ENCODE measurements at regions not wholly inside any gene's neighbourhood (a gene's known extent, or its start where the extent isn't known, plus 50 kb on each side); places are given as distances from the start of the nearest gene placed in this dataset.

GRCh38 chr21:35450830-35451229, 401.7 kb upstream of the RUNX1 start:
- Mint-ChIP-seq H3K4me3 (no peak overlapping the region), H3K27me3 (peaks cover 10 to 48% of the 10 kb centered on the region in 2 donors), H3K4me1 (no peaks in the 10 kb centered on the region), H3K27ac (no peak overlapping the region), H3K36me3 (peaks cover 0 to 5% (median 0%) of the 10 kb centered on the region in 3 donors), H3K9me3 (peaks cover 0 to 8% (median 1%) of the 10 kb centered on the region in 5 donors)
- ChIA-PET POLR2A (no interaction called here), CTCF (no interaction called here)
- no peak overlapping the region for H3K27ac ChIP-seq (ENCODE audit: low read depth, low read length)
- H3K4me1 ChIP-seq (ENCODE audit: insufficient read depth, low read length) = no peaks in the 10 kb centered on the region
- no peaks in the 10 kb centered on the region for H3K9me3 ChIP-seq (ENCODE audit: low read length)
- no peak for DNase-seq
- no peaks in the 10 kb centered on the region for H3K36me3 ChIP-seq (ENCODE audit: insufficient read depth, low read length)
- no peak overlapping the region for H3K4me3 ChIP-seq (ENCODE audit: low read length)
- H3K27me3 ChIP-seq (ENCODE audit: insufficient read depth, low read length, poor library complexity, severe bottlenecking) = no peaks in the 10 kb centered on the region

DNA sequence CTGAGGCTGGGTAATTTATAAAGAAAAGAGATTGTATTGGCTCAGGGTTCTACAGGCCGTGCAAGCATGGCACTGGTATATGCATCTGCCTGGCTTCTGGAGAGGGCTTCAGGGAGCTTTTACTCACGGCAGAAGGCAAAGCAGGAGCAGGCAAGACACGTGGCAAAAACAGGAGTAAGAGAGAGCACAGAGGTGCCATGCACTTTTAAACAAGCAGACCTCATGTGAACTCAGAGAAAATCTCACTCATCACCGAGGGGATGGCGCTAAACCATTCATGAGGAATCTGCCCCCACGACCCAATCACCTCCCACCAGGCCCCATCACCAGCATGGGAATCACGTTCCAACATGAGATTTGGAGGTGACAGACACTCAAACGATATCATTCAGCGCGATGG, 400.7 kb upstream of the RUNX1 start:
- no peak overlapping the region for H3K4me3 ChIP-seq (ENCODE audit: low read length)
- ChIA-PET POLR2A (no interaction called here), CTCF (no interaction called here)
- Mint-ChIP-seq H3K9me3 (peaks cover 0 to 8% (median 1%) of the 10 kb centered on the region in 5 donors), H3K27ac (no peak overlapping the region), H3K27me3 (peaks cover 10 to 51% of the 10 kb centered on the region in 2 donors), H3K4me1 (no peaks in the 10 kb centered on the region), H3K4me3 (no peak overlapping the region), H3K36me3 (peaks cover 0 to 5% (median 0%) of the 10 kb centered on the region in 3 donors)
- no peak overlapping the region for H3K27ac ChIP-seq (ENCODE audit: low read depth, low read length)
- no peaks in the 10 kb centered on the region for H3K4me1 ChIP-seq (ENCODE audit: insufficient read depth, low read length)
- no peak for DNase-seq
- no peaks in the 10 kb centered on the region for H3K27me3 ChIP-seq (ENCODE audit: insufficient read depth, low read length, poor library complexity, severe bottlenecking)
- H3K36me3 ChIP-seq (ENCODE audit: insufficient read depth, low read length) = no peaks in the 10 kb centered on the region
- H3K9me3 ChIP-seq (ENCODE audit: low read length) = no peaks in the 10 kb centered on the region

DNA sequence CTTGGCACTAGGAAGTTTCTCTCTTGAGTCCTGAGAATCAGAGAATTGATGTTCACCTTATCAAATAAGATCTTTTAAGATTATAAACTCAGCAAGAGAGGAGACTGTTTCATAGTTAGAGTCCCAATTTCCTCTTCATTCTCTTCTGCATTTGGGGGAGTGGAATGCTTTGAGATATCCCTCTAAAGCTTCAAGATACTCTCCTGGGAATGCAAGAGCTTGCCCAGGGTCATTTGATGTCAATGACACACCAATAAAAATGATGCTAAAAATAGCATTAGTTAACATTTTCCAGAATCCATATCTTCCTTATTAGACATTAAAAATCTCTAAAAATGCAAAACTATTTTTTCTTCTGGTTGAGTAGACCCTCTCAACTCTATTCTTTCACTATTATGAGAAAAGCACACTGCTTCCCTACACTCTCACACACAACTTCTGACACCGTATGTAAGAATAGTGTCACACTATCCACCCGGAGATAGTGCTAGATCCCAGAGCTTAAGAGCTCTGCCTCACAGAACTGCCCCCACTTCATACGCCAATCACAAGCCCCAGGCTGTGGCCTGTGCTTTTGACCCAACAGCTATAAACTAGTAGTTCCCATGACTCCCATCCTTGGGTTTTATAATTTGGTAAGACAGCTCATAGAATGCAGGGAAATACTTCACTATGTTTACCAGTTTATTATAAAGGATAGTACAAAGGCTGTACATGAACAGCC, 399.9 kb upstream of the RUNX1 start:
- Mint-ChIP-seq H3K9me3 (peaks cover 0 to 8% (median 1%) of the 10 kb centered on the region in 5 donors), H3K27ac (no peak overlapping the region), H3K27me3 (peaks cover 11 to 59% of the 10 kb centered on the region in 2 donors), H3K4me1 (no peaks in the 10 kb centered on the region), H3K36me3 (peaks cover 0 to 5% (median 0%) of the 10 kb centered on the region in 3 donors), H3K4me3 (no peak overlapping the region)
- ChIA-PET CTCF (no interaction called here), POLR2A (no interaction called here)
- no peak for DNase-seq
- H3K9me3 ChIP-seq (ENCODE audit: low read length) = no peaks in the 10 kb centered on the region
- H3K4me1 ChIP-seq (ENCODE audit: insufficient read depth, low read length) = no peaks in the 10 kb centered on the region
- H3K36me3 ChIP-seq (ENCODE audit: insufficient read depth, low read length) = no peaks in the 10 kb centered on the region
- H3K27me3 ChIP-seq (ENCODE audit: insufficient read depth, low read length, poor library complexity, severe bottlenecking) = no peaks in the 10 kb centered on the region
- no peak overlapping the region for H3K4me3 ChIP-seq (ENCODE audit: low read length)
- no peak overlapping the region for H3K27ac ChIP-seq (ENCODE audit: low read depth, low read length)

GRCh38 chr21:35444391-35444790, 395.3 kb upstream of the RUNX1 start:
- H3K27ac Mint-ChIP-seq = no peak overlapping the region

GRCh38 chr21:35441868-35442582, 392.9 kb upstream of the RUNX1 start:
- Histone ChIP-seq H3K4me3 (ENCODE audit: low read length) (no peak overlapping the region), H3K4me1 (ENCODE audit: insufficient read depth, low read length) (peaks cover 21% of the 10 kb centered on the region), H3K27me3 (ENCODE audit: insufficient read depth, low read length, poor library complexity, severe bottlenecking) (no peaks in the 10 kb centered on the region), H3K36me3 (ENCODE audit: insufficient read depth, low read length) (no peaks in the 10 kb centered on the region), H3K27ac (ENCODE audit: low read depth, low read length) (no peak overlapping the region), H3K9me3 (ENCODE audit: low read length) (no peaks in the 10 kb centered on the region)
- ChIA-PET CTCF (no interaction called here), POLR2A (no interaction called here)
- H3K9me3 Mint-ChIP-seq = no peaks in the 10 kb centered on the region
- H3K36me3 Mint-ChIP-seq = no peaks in the 10 kb centered on the region
- H3K4me3 Mint-ChIP-seq = no peak overlapping the region
- H3K4me1 Mint-ChIP-seq = peaks cover 0 to 7% (median 2%) of the 10 kb centered on the region in 3 donors
- peak in 1 of 5 donors; percentile 9 for DNase-seq
- H3K27me3 Mint-ChIP-seq = peaks cover 7 to 60% of the 10 kb centered on the region in 2 donors
- no peak overlapping the region for H3K27ac Mint-ChIP-seq

More at GRCh38 chr21:35444391-35444790, 395.3 kb upstream of the RUNX1 start:
- Mint-ChIP-seq H3K4me1 (no peaks in the 10 kb centered on the region), H3K9me3 (no peaks in the 10 kb centered on the region), H3K4me3 (no peak overlapping the region), H3K36me3 (no peaks in the 10 kb centered on the region), H3K27me3 (peaks cover 1 to 52% of the 10 kb centered on the region in 2 donors)
- no peaks in the 10 kb centered on the region for H3K36me3 ChIP-seq (ENCODE audit: insufficient read depth, low read length)
- H3K27me3 ChIP-seq (ENCODE audit: insufficient read depth, low read length, poor library complexity, severe bottlenecking) = no peaks in the 10 kb centered on the region
- H3K4me3 ChIP-seq (ENCODE audit: low read length) = no peak overlapping the region
- H3K4me1 ChIP-seq (ENCODE audit: insufficient read depth, low read length) = peaks cover 7% of the 10 kb centered on the region
- ChIA-PET POLR2A (no interaction called here), CTCF (no interaction called here)
- H3K9me3 ChIP-seq (ENCODE audit: low read length) = no peaks in the 10 kb centered on the region
- no peak for DNase-seq
- H3K27ac ChIP-seq (ENCODE audit: low read depth, low read length) = no peak overlapping the region

DNA sequence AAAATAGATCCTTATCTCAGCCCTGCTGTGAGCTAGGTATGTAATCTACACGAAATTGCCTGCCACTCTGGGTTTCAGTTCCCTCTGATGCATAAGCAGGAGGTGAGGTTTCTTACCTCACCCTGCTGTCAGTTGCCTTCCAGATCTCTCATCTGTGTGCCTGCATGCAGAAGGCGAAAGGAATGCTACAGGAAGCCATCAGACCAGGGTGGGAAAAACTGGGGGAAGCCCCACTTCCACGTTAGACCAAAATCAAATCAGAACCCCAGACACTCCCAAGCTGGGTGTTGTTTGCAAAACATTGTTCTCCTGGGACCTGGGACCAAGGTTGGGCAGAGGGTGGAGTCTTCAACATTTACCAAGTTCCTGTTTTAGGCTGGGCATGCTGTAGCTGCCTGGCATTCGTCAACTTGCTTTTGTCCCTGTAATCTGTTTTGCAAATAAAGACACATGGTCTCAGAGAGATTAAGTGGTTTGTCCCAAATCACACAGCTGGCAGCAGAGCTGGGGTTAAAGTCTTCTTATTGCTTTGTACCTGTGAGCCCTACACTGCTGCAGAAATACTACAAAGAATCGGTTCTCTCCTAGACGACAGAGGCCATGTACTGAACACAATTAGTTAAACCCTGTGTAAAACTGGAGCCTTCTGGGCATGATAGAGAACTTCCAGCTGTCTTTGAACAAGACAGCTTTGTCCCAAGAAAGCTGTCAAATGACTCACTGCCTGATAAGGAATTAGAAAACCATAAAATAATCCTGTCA, 389.7 kb upstream of the RUNX1 start:
- POLR2A ChIA-PET = no interaction called here
- no peak overlapping the region for H3K4me3 Mint-ChIP-seq

DNA sequence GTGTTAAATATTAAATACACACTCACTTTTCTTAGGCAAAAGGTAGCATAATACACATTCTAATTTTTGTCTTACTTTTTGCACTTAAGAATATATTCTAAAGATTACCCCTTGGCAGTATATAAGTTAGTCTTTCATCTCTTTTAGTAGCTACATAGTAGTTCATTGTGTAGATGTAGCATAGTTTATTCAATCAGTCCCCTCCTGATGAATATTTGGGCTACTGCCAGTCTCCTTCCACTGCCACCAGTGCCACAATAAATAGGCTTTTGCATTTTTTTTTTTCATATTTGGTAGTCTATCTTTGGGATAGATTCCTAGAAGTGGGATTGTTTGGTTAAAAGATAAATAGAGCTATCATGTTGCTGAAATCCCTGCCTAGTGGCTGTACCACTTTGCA, 388.8 kb upstream of the RUNX1 start:
- CTCF ChIA-PET = no interaction called here
- H3K4me3 Mint-ChIP-seq = no peak overlapping the region

More for the DNA sequence above, 389.7 kb upstream of the RUNX1 start:
- Mint-ChIP-seq H3K4me1 (peaks cover 0 to 7% (median 2%) of the 10 kb centered on the region in 3 donors), H3K27me3 (peaks cover 20 to 63% of the 10 kb centered on the region in 2 donors), H3K9me3 (peaks cover 10 to 23% (median 16%) of the 10 kb centered on the region in 5 donors), H3K36me3 (peaks cover 0 to 2% (median 0%) of the 10 kb centered on the region in 3 donors), H3K27ac (no peak overlapping the region)
- Histone ChIP-seq H3K9me3 (ENCODE audit: low read length) (no peaks in the 10 kb centered on the region), H3K27me3 (ENCODE audit: insufficient read depth, low read length, poor library complexity, severe bottlenecking) (no peaks in the 10 kb centered on the region), H3K4me3 (ENCODE audit: low read length) (no peak overlapping the region), H3K27ac (ENCODE audit: low read depth, low read length) (no peak overlapping the region), H3K4me1 (ENCODE audit: insufficient read depth, low read length) (peaks cover 21% of the 10 kb centered on the region), H3K36me3 (ENCODE audit: insufficient read depth, low read length) (no peaks in the 10 kb centered on the region)
- DNase-seq = no peak
- CTCF ChIA-PET = no interaction called here

GRCh38 chr21:35436899-35437298, 387.8 kb upstream of the RUNX1 start:
- H3K36me3 ChIP-seq (ENCODE audit: insufficient read depth, low read length) = no peaks in the 10 kb centered on the region
- H3K4me3 Mint-ChIP-seq = no peak overlapping the region
- CTCF ChIA-PET = interaction anchor here (1.1 kb wide), 1 partner anchor 191 kb away, joined by 4 read pairs; no protein-coding TSS in a partner anchor
- H3K27me3 ChIP-seq (ENCODE audit: insufficient read depth, low read length, poor library complexity, severe bottlenecking) = no peaks in the 10 kb centered on the region
- no peak overlapping the region for H3K27ac ChIP-seq (ENCODE audit: low read depth, low read length)
- no peaks in the 10 kb centered on the region for H3K9me3 ChIP-seq (ENCODE audit: low read length)
- H3K27ac Mint-ChIP-seq = no peak overlapping the region
- peaks cover 21 to 41% (median 28%) of the 10 kb centered on the region in 5 donors for H3K9me3 Mint-ChIP-seq
- H3K4me3 ChIP-seq (ENCODE audit: low read length) = no peak overlapping the region
- POLR2A ChIA-PET = no interaction called here
- H3K27me3 Mint-ChIP-seq = peaks cover 33 to 69% of the 10 kb centered on the region in 2 donors
- no peak for DNase-seq
- peaks cover 17% of the 10 kb centered on the region for H3K4me1 ChIP-seq (ENCODE audit: insufficient read depth, low read length)
- H3K36me3 Mint-ChIP-seq = peaks cover 0 to 6% (median 0%) of the 10 kb centered on the region in 3 donors
- H3K4me1 Mint-ChIP-seq = peaks cover 0 to 7% (median 2%) of the 10 kb centered on the region in 3 donors

More for the DNA sequence above, 388.8 kb upstream of the RUNX1 start:
- Histone ChIP-seq H3K27ac (ENCODE audit: low read depth, low read length) (no peak overlapping the region), H3K4me3 (ENCODE audit: low read length) (no peak overlapping the region), H3K4me1 (ENCODE audit: insufficient read depth, low read length) (peaks cover 21% of the 10 kb centered on the region), H3K9me3 (ENCODE audit: low read length) (no peaks in the 10 kb centered on the region), H3K36me3 (ENCODE audit: insufficient read depth, low read length) (no peaks in the 10 kb centered on the region), H3K27me3 (ENCODE audit: insufficient read depth, low read length, poor library complexity, severe bottlenecking) (no peaks in the 10 kb centered on the region)
- peaks cover 0 to 7% (median 2%) of the 10 kb centered on the region in 3 donors for H3K4me1 Mint-ChIP-seq
- H3K27me3 Mint-ChIP-seq = peaks cover 27 to 66% of the 10 kb centered on the region in 2 donors
- H3K9me3 Mint-ChIP-seq = peaks cover 14 to 32% (median 22%) of the 10 kb centered on the region in 5 donors
- H3K36me3 Mint-ChIP-seq = peaks cover 0 to 6% (median 0%) of the 10 kb centered on the region in 3 donors
- no peak overlapping the region for H3K27ac Mint-ChIP-seq
- no peak for DNase-seq
- POLR2A ChIA-PET = no interaction called here

All from CD8-positive, alpha-beta memory T cell (primary cell).